GM19351 (cell line): ENCODE measurements at regions not wholly inside any gene's neighbourhood (a gene's known extent, or its start where the extent isn't known, plus 50 kb on each side); places are given as distances from the start of the nearest gene placed in this dataset.

Source experiments
- ATAC-seq: cut with Tn5 transposase; IDR thresholded peaks from one replicate; pipeline ENCODE4 v1.9.1; 2021; ENCODE audit warnings: mild to moderate bottlenecking, moderate library complexity; ENCODE audit not compliant: unreplicated experiment

- no peak for ATAC-seq
Observed at GRCh38 chr12:97408363-97408762, 54.2 kb upstream of the RMST start.

- no peak for ATAC-seq
Observed at GRCh38 chr12:97411341-97411740, 51.3 kb upstream of the RMST start.
